ENCODE measurements at regions not wholly inside any gene's neighbourhood (a gene's known extent, or its start where the extent isn't known, plus 50 kb on each side); places are given as distances from the start of the nearest gene placed in this dataset.

DNA sequence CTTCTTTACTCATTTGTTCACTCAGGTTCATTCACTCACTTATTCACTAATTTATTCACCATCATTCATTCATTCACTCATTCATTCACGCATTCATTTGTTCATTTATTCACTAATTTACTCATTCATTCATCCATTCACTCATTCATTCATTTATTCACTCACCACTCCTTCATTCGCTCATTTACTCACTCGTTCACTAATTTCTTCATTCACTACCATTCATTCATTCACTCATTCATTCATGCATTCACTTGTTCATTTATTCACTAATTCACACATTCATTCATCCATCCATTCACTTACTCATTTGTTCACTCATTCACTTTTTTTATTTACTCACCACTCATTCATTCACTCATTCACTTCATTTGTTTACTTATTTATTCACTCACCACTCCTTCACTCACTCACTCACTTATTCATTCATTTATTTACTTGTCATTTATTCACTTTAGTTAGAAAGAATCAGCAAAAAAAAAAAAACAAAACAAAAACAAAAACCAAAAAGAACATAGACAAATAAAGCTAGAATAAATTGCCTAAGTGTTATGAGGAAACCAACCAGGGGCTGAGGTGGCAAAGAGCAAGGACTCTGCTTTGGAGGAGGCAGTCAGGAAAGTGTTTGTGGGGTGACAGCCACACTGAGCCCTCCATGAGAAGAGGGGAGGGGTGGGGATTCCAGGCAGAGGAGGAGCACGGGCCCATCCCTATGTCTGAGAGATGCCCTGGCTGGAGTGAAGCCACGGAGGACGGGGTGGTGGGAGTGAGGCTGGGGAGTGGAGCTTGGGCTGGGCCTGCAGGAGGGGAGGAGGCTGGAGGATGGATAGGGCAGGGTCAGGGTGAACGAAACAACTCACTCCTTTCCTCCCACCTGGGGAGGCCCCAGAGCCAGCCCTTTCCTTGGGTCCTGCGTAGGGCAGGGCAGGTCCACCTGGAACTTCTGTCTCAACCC is 129.2 kb upstream of the WNT4 start:
- H3K27ac ChIP-seq (ENCODE audit: low read depth, low read length): no peak overlapping the region

DNA sequence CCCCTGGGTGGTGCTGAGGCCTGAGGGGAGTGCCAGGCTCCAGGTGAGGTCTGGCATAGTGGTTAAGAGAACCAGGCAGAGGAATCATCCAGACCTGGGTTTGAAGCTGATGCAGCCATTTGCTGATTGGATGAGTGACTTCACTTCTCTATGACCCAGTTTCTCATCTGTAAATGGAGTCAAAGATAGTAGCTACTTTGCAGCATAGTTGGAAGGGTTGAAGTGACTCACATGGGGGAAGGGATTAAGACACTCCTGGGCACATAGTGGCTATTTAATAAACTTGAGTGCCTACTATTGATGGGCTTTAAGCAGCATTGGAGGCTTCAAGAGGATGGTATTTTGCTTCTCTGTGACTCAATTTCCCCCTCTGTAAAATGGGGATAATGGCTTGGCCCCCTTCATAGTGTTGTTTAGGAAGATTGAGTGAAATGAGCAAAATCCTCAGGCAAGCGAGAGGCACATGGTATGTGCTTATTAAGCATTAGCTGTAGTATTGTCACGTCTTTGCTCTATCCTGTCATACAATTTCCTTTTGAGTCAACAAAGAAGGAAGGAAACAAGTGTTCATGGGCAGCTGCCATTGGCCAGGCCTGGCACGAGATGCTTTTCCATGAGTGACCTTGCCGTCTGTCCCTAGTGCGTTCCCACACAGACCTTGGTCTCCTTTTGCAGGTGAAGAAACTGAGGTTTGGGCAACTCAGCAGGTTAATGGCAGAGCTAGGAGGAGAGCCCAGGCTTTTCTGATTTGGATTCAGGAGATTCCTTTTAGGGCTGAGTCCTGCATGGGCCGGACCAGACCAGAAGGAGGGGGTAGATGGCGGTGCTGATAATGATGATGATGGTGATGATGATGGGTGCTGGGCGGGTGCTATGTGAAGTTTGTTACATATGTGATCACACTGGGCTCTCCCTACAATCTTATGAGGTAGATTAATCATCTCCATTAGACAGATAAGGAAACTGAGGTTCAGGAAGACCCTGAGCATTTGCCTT is 131.1 kb upstream of the WNT4 start:
- peak; percentile 44 for DNase-seq (ENCODE audit: insufficient read length, low spot score, missing footprints)
- Histone ChIP-seq H2AFZ (ENCODE audit: low read length) (no peak overlapping the region), H3K27me3 (ENCODE audit: insufficient read depth, low read length) (peaks cover 32% of the 10 kb centered on the region)

More for the DNA sequence above, 129.2 kb upstream of the WNT4 start:
- H3K4me3 ChIP-seq (ENCODE audit: insufficient read depth, low read length): no peak overlapping the region
- TF ChIP-seq, protein P1, sequence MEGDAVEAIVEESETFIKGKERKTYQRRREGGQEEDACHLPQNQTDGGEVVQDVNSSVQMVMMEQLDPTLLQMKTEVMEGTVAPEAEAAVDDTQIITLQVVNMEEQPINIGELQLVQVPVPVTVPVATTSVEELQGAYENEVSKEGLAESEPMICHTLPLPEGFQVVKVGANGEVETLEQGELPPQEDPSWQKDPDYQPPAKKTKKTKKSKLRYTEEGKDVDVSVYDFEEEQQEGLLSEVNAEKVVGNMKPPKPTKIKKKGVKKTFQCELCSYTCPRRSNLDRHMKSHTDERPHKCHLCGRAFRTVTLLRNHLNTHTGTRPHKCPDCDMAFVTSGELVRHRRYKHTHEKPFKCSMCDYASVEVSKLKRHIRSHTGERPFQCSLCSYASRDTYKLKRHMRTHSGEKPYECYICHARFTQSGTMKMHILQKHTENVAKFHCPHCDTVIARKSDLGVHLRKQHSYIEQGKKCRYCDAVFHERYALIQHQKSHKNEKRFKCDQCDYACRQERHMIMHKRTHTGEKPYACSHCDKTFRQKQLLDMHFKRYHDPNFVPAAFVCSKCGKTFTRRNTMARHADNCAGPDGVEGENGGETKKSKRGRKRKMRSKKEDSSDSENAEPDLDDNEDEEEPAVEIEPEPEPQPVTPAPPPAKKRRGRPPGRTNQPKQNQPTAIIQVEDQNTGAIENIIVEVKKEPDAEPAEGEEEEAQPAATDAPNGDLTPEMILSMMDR (IDR thresholded peaks at IDR 0.05; ENCODE audit: extremely low read depth, low read depth, low read length): no peak
- H3K27me3 ChIP-seq (ENCODE audit: insufficient read depth, low read length): peaks cover 30% of the 10 kb centered on the region
- H3K4me2 ChIP-seq (ENCODE audit: insufficient read depth, low read length): no peak overlapping the region
- no peak overlapping the region for H2AFZ ChIP-seq (ENCODE audit: low read length)
- no peaks in the 10 kb centered on the region for H3K9me3 ChIP-seq (ENCODE audit: low read depth, low read length)
- H3K36me3 ChIP-seq (ENCODE audit: insufficient read depth, low read length): no peaks in the 10 kb centered on the region
- H3K79me2 ChIP-seq (ENCODE audit: insufficient read depth, low read length): no peaks in the 10 kb centered on the region
- DNase-seq (ENCODE audit: insufficient read length, low spot score, missing footprints): peak; percentile 49
- peaks cover 4% of the 10 kb centered on the region for H4K20me1 ChIP-seq (ENCODE audit: insufficient read depth, low read length)
- no peaks in the 10 kb centered on the region for H3K4me1 ChIP-seq (ENCODE audit: insufficient read depth, low read length)

DNA sequence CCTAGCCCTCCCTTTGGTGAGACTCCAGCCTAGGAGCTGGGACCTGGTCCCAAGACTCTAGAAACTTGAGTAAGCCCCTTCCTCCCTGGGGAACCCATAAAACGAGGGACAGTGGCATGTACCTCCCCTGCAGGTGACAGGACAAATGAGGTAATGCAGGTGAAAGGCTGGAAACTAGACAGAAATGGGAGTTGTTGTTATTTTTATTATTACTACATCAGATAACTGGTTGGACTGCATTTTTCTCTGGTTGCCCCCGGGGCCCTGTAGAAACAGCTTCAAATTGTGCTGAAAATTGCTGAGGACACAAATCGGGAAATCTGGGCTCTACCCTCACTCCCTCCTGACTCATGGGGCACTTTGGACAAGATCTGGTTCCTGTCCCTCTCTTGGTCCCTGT is 132.3 kb upstream of the WNT4 start:
- no peak overlapping the region for H3K4me2 ChIP-seq (ENCODE audit: insufficient read depth, low read length)
- no peaks in the 10 kb centered on the region for H3K4me1 ChIP-seq (ENCODE audit: insufficient read depth, low read length)
- no peaks in the 10 kb centered on the region for H3K9me3 ChIP-seq (ENCODE audit: low read depth, low read length)
- TF ChIP-seq, protein P1 (IDR thresholded peaks at IDR 0.05; ENCODE audit: extremely low read depth, low read depth, low read length): no peak
- no peak overlapping the region for H3K4me3 ChIP-seq (ENCODE audit: insufficient read depth, low read length)
- no peaks in the 10 kb centered on the region for H3K36me3 ChIP-seq (ENCODE audit: insufficient read depth, low read length)
- peaks cover 4% of the 10 kb centered on the region for H4K20me1 ChIP-seq (ENCODE audit: insufficient read depth, low read length)
- no peak for DNase-seq (ENCODE audit: insufficient read length, low spot score, missing footprints)
- peaks cover 32% of the 10 kb centered on the region for H3K27me3 ChIP-seq (ENCODE audit: insufficient read depth, low read length)
- no peak overlapping the region for H2AFZ ChIP-seq (ENCODE audit: low read length)
- no peak overlapping the region for H3K27ac ChIP-seq (ENCODE audit: low read depth, low read length)
- no peaks in the 10 kb centered on the region for H3K79me2 ChIP-seq (ENCODE audit: insufficient read depth, low read length)

More for the DNA sequence above, 131.1 kb upstream of the WNT4 start:
- no peak overlapping the region for H3K27ac ChIP-seq (ENCODE audit: low read depth, low read length)
- H3K4me2 ChIP-seq (ENCODE audit: insufficient read depth, low read length): no peak overlapping the region
- no peaks in the 10 kb centered on the region for H3K4me1 ChIP-seq (ENCODE audit: insufficient read depth, low read length)
- TF ChIP-seq, protein P1 (IDR thresholded peaks at IDR 0.05; ENCODE audit: extremely low read depth, low read depth, low read length): no peak
- no peaks in the 10 kb centered on the region for H3K79me2 ChIP-seq (ENCODE audit: insufficient read depth, low read length)
- H3K9me3 ChIP-seq (ENCODE audit: low read depth, low read length): no peaks in the 10 kb centered on the region
- H3K4me3 ChIP-seq (ENCODE audit: insufficient read depth, low read length): no peak overlapping the region
- H4K20me1 ChIP-seq (ENCODE audit: insufficient read depth, low read length): peaks cover 4% of the 10 kb centered on the region
- no peaks in the 10 kb centered on the region for H3K36me3 ChIP-seq (ENCODE audit: insufficient read depth, low read length)

Measured in osteoblast (primary cell).